Activated CD4-positive, alpha-beta memory T cell treated with anti-CD3 and anti-CD28 coated beads, Interleukin-2, amount 10 ng/mL, durations not matched to agents 7 days and 5 days (primary cell): ENCODE measurements at regions not wholly inside any gene's neighbourhood (a gene's known extent, or its start where the extent isn't known, plus 50 kb on each side); places are given as distances from the start of the nearest gene placed in this dataset.

Experiments
- CTCF ChIA-PET: fragments of 350-600 bp; sonication (Branson Sonifier 250); formaldehyde crosslinking; loops from one replicate; lab custom pipeline; 2021; ENCODE audit warnings: antibody characterized with exemption, inconsistent platforms; lab: Charles Lee
- POLR2A ChIA-PET: fragments of 350-600 bp; sonication (Branson Sonifier 250); formaldehyde crosslinking; loops from one replicate; lab custom pipeline; 2021; ENCODE audit warnings: antibody characterized with exemption; lab: Charles Lee
- DNase-seq: peaks from one replicate; pipeline ENCODE4 v3.0.0-alpha.2; 2020
- H3K27ac Mint-ChIP-seq: one replicate; pipeline ENCODE4 v1.8.0; 2021; ENCODE audit warnings: mild to moderate bottlenecking, mixed read lengths
- H3K27me3 Mint-ChIP-seq: one replicate; pipeline ENCODE4 v1.8.0; 2021; ENCODE audit warnings: mixed read lengths
- H3K36me3 Mint-ChIP-seq: one replicate; pipeline ENCODE4 v1.8.0; 2021; ENCODE audit warnings: low read depth, mixed read lengths
- H3K4me1 Mint-ChIP-seq: one replicate; pipeline ENCODE4 v1.8.0; 2021; ENCODE audit warnings: mixed read lengths
- H3K4me3 Mint-ChIP-seq: one replicate; pipeline ENCODE4 v1.8.0; 2021; ENCODE audit warnings: mild to moderate bottlenecking, mixed read lengths
- H3K9me3 Mint-ChIP-seq: one replicate; pipeline ENCODE4 v1.8.0; 2021; ENCODE audit warnings: mixed read lengths

- Mint-ChIP-seq H3K9me3 (no peaks in the 10 kb centered on the region), H3K4me1 (peaks cover 9% of the 10 kb centered on the region), H3K27ac (no peak overlapping the region), H3K27me3 (peaks cover 8% of the 10 kb centered on the region), H3K36me3 (no peaks in the 10 kb centered on the region), H3K4me3 (no peak overlapping the region)
- ChIA-PET POLR2A (no interaction called here), CTCF (no interaction called here)
- no peak for DNase-seq
Measured at GRCh38 chr12:125286005-125286727, 220.9 kb downstream of the AACS start.

- no peaks in the 10 kb centered on the region for H3K36me3 Mint-ChIP-seq
- peaks cover 10% of the 10 kb centered on the region for H3K27me3 Mint-ChIP-seq
- peaks cover 9% of the 10 kb centered on the region for H3K4me1 Mint-ChIP-seq
- no peak overlapping the region for H3K27ac Mint-ChIP-seq
- no peak for DNase-seq
- CTCF ChIA-PET: no interaction called here
- no peak overlapping the region for H3K4me3 Mint-ChIP-seq
- POLR2A ChIA-PET: no interaction called here
- no peaks in the 10 kb centered on the region for H3K9me3 Mint-ChIP-seq
Measured at GRCh38 chr12:125287155-125287847, 222.1 kb downstream of the AACS start.

- ChIA-PET CTCF (no interaction called here), POLR2A (no interaction called here)
- H3K4me3 Mint-ChIP-seq: no peak overlapping the region
- H3K9me3 Mint-ChIP-seq: no peaks in the 10 kb centered on the region
- no peaks in the 10 kb centered on the region for H3K36me3 Mint-ChIP-seq
- peaks cover 9% of the 10 kb centered on the region for H3K4me1 Mint-ChIP-seq
- no peak for DNase-seq
- peaks cover 10% of the 10 kb centered on the region for H3K27me3 Mint-ChIP-seq
- no peak overlapping the region for H3K27ac Mint-ChIP-seq
Measured at GRCh38 chr12:125288931-125289928, 224.0 kb downstream of the AACS start.

- Mint-ChIP-seq H3K27ac (no peak overlapping the region), H3K4me1 (peaks cover 9% of the 10 kb centered on the region), H3K27me3 (peaks cover 10% of the 10 kb centered on the region), H3K36me3 (no peaks in the 10 kb centered on the region), H3K4me3 (no peak overlapping the region), H3K9me3 (no peaks in the 10 kb centered on the region)
- POLR2A ChIA-PET: no interaction called here
- DNase-seq: no peak
- CTCF ChIA-PET: no interaction called here
Measured at GRCh38 chr12:125289970-125290369, 224.7 kb downstream of the AACS start.

GRCh38 chr12:125292700-125293099 is 227.5 kb downstream of the AACS start:
- Mint-ChIP-seq H3K27ac (no peak overlapping the region), H3K36me3 (no peaks in the 10 kb centered on the region), H3K4me3 (no peak overlapping the region), H3K4me1 (peaks cover 1% of the 10 kb centered on the region), H3K27me3 (peaks cover 10% of the 10 kb centered on the region), H3K9me3 (no peaks in the 10 kb centered on the region)
- DNase-seq: no peak
- POLR2A ChIA-PET: no interaction called here
- CTCF ChIA-PET: interaction anchor here (0.8 kb wide), 1 partner anchor 56 kb away, joined by 3 read pairs; no protein-coding TSS in a partner anchor

GRCh38 chr12:125295550-125295949 is 230.3 kb downstream of the AACS start:
- H3K36me3 Mint-ChIP-seq: no peaks in the 10 kb centered on the region
- no peaks in the 10 kb centered on the region for H3K4me1 Mint-ChIP-seq
- no peak overlapping the region for H3K27ac Mint-ChIP-seq
- H3K9me3 Mint-ChIP-seq: no peaks in the 10 kb centered on the region
- CTCF ChIA-PET: no interaction called here
- H3K27me3 Mint-ChIP-seq: peaks cover 8% of the 10 kb centered on the region
- no peak for DNase-seq
- H3K4me3 Mint-ChIP-seq: no peak overlapping the region
- POLR2A ChIA-PET: no interaction called here

- POLR2A ChIA-PET: no interaction called here
- no peaks in the 10 kb centered on the region for H3K36me3 Mint-ChIP-seq
- no peak overlapping the region for H3K4me3 Mint-ChIP-seq
- CTCF ChIA-PET: no interaction called here
- H3K9me3 Mint-ChIP-seq: no peaks in the 10 kb centered on the region
- no peak overlapping the region for H3K27ac Mint-ChIP-seq
- H3K4me1 Mint-ChIP-seq: no peaks in the 10 kb centered on the region
- DNase-seq: no peak
- H3K27me3 Mint-ChIP-seq: peaks cover 4% of the 10 kb centered on the region
Measured at GRCh38 chr12:125296701-125297100, 231.5 kb downstream of the AACS start.

- H3K4me3 Mint-ChIP-seq: no peak overlapping the region
- no peaks in the 10 kb centered on the region for H3K4me1 Mint-ChIP-seq
- H3K27ac Mint-ChIP-seq: no peak overlapping the region
- ChIA-PET CTCF (no interaction called here), POLR2A (no interaction called here)
- DNase-seq: no peak
- H3K9me3 Mint-ChIP-seq: no peaks in the 10 kb centered on the region
- peaks cover 4% of the 10 kb centered on the region for H3K27me3 Mint-ChIP-seq
- H3K36me3 Mint-ChIP-seq: no peaks in the 10 kb centered on the region
Measured at GRCh38 chr12:125299840-125300239, 234.6 kb downstream of the AACS start.

GRCh38 chr12:125300249-125300648 is 235.0 kb downstream of the AACS start:
- Mint-ChIP-seq H3K4me1 (no peaks in the 10 kb centered on the region), H3K4me3 (no peak overlapping the region), H3K27ac (no peak overlapping the region), H3K27me3 (peaks cover 4% of the 10 kb centered on the region), H3K9me3 (no peaks in the 10 kb centered on the region), H3K36me3 (no peaks in the 10 kb centered on the region)
- ChIA-PET CTCF (no interaction called here), POLR2A (no interaction called here)
- no peak for DNase-seq

GRCh38 chr12:125303337-125303736 is 238.1 kb downstream of the AACS start:
- H3K9me3 Mint-ChIP-seq: no peaks in the 10 kb centered on the region
- DNase-seq: no peak
- H3K4me3 Mint-ChIP-seq: no peak overlapping the region
- CTCF ChIA-PET: no interaction called here
- POLR2A ChIA-PET: no interaction called here
- H3K4me1 Mint-ChIP-seq: no peaks in the 10 kb centered on the region
- H3K27me3 Mint-ChIP-seq: no peaks in the 10 kb centered on the region
- H3K27ac Mint-ChIP-seq: no peak overlapping the region
- H3K36me3 Mint-ChIP-seq: no peaks in the 10 kb centered on the region

GRCh38 chr12:125304029-125304428 is 238.8 kb downstream of the AACS start:
- CTCF ChIA-PET: no interaction called here
- no peak overlapping the region for H3K4me3 Mint-ChIP-seq

GRCh38 chr12:125305231-125305630 is 240.0 kb downstream of the AACS start:
- DNase-seq: no peak
- H3K4me1 Mint-ChIP-seq: no peaks in the 10 kb centered on the region
- no peaks in the 10 kb centered on the region for H3K9me3 Mint-ChIP-seq
- H3K27me3 Mint-ChIP-seq: no peaks in the 10 kb centered on the region
- no peaks in the 10 kb centered on the region for H3K36me3 Mint-ChIP-seq
- ChIA-PET POLR2A (no interaction called here), CTCF (no interaction called here)
- no peak overlapping the region for H3K27ac Mint-ChIP-seq
- no peak overlapping the region for H3K4me3 Mint-ChIP-seq

More at GRCh38 chr12:125304029-125304428, 238.8 kb downstream of the AACS start:
- no peak overlapping the region for H3K27ac Mint-ChIP-seq
- H3K9me3 Mint-ChIP-seq: no peaks in the 10 kb centered on the region
- H3K36me3 Mint-ChIP-seq: no peaks in the 10 kb centered on the region
- no peak for DNase-seq
- H3K27me3 Mint-ChIP-seq: no peaks in the 10 kb centered on the region
- H3K4me1 Mint-ChIP-seq: no peaks in the 10 kb centered on the region
- POLR2A ChIA-PET: no interaction called here

- peaks cover 3% of the 10 kb centered on the region for H3K27me3 Mint-ChIP-seq
- no peak for DNase-seq
- CTCF ChIA-PET: no interaction called here
- H3K27ac Mint-ChIP-seq: no peak overlapping the region
- H3K4me1 Mint-ChIP-seq: no peaks in the 10 kb centered on the region
- H3K4me3 Mint-ChIP-seq: no peak overlapping the region
- POLR2A ChIA-PET: no interaction called here
- no peaks in the 10 kb centered on the region for H3K36me3 Mint-ChIP-seq
- no peaks in the 10 kb centered on the region for H3K9me3 Mint-ChIP-seq
Measured at GRCh38 chr12:125310461-125310860, 245.2 kb downstream of the AACS start.
